Loucy (cell line): ENCODE measurements at regions not wholly inside any gene's neighbourhood (a gene's known extent, or its start where the extent isn't known, plus 50 kb on each side); places are given as distances from the start of the nearest gene placed in this dataset.

Experiments used
- CTCF ChIP-seq: fragments of 200-600 bp; sonication (generic); conservative IDR thresholded peaks from 2 replicates; pipeline ENCODE4 v1.5.1; 2014; ENCODE audit warnings: mild to moderate bottlenecking, antibody characterized with exemption, low read length
- EZH2phosphoT487 ChIP-seq: fragments of 200-600 bp; IDR thresholded peaks from 2 replicates; pipeline ENCODE4 v1.6.1; 2018; ENCODE audit warnings: antibody characterized with exemption, mild to moderate bottlenecking, moderate library complexity, borderline replicate concordance

- TF ChIP-seq CTCF (no peak), EZH2phosphoT487 (no peak)
These were observed 396.3 kb downstream of the YTHDC2 start for GRCh38 chr5:113909782-113910181.
